Duodenal mucosa (tissue), 2 donors: ENCODE measurements at regions not wholly inside any gene's neighbourhood (a gene's known extent, or its start where the extent isn't known, plus 50 kb on each side); places are given as distances from the start of the nearest gene placed in this dataset.

Experiments used
- H3K27ac ChIP-seq: one replicate; pipeline ENCODE4 v1.7.0; 2013; ENCODE audit warnings: low read depth, low read length
- H3K27me3 ChIP-seq, 2 donors: one replicate each; pipeline ENCODE4 v1.7.0; 2013; ENCODE audit warnings: low read length in 2 of 2, control low read depth in 1 of 2; ENCODE audit not compliant: insufficient read depth in 2 of 2, control insufficient read depth in 1 of 2
- H3K36me3 ChIP-seq, 2 donors: one replicate each; pipeline ENCODE4 v1.7.0; 2013; ENCODE audit warnings: low read length in 2 of 2, control low read depth in 1 of 2; ENCODE audit not compliant: insufficient read depth in 2 of 2, control insufficient read depth in 1 of 2
- H3K4me1 ChIP-seq, 2 donors: one replicate each; pipeline ENCODE4 v1.7.0; 2013; ENCODE audit warnings: low read length in 2 of 2, control low read depth in 1 of 2; ENCODE audit not compliant: insufficient read depth in 2 of 2, control insufficient read depth in 1 of 2
- H3K4me3 ChIP-seq, 2 donors: one replicate each; pipeline ENCODE4 v1.7.0; 2013; ENCODE audit warnings: low read length in 2 of 2, low read depth in 1 of 2
- H3K9ac ChIP-seq, 2 donors: one replicate each; pipeline ENCODE4 v1.7.0; 2013; ENCODE audit warnings: low read length in 2 of 2, low read depth in 1 of 2
- H3K9me3 ChIP-seq, 2 donors: one replicate each; pipeline ENCODE4 v1.7.0; 2013; ENCODE audit warnings: low read length in 2 of 2, control low read depth in 1 of 2; ENCODE audit not compliant: control insufficient read depth in 1 of 2

DNA sequence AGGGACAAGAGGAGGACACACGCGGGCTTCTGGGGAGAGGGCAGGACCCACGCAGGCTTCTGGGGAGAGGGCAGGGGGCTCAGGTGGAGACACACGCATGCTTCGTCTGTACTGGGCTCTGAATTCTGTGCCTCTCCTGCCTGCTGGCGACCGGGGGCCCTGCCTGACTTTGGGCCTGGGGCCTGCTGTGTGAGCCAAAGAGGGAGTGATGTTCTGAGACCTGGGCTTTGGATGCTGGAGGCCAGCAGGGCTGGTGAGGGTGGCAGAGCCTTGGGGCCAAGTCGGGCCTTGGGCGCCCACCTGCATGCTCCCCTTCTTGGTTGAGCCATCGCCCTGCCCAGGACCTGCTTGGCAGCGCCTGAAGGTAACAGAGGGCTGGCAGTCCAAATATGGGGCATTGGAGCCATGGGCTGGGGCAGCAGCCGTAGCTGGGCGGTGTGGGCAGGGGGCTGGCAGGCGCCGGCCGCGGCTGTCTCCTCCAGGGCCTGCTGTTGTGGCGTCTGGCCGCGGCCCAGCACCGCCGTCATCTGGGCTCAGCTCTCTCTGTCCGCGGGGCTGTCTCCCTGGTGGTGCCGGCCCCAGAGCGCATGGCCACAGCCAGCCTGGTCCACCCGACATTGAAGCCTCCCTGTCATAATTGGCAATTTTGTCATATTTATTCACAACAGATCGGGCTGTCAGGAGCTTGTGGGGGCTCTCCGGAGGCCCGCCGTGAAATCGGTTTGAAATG, 78.9 kb downstream of the UNCX start:
- Histone ChIP-seq H3K9me3 (no peaks in the 10 kb centered on the region), H3K27ac (no peak overlapping the region), H3K27me3 (no peaks in the 10 kb centered on the region), H3K9ac (no peak overlapping the region), H3K4me3 (no peak overlapping the region), H3K4me1 (no peaks in the 10 kb centered on the region), H3K36me3 (no peaks in the 10 kb centered on the region)

DNA sequence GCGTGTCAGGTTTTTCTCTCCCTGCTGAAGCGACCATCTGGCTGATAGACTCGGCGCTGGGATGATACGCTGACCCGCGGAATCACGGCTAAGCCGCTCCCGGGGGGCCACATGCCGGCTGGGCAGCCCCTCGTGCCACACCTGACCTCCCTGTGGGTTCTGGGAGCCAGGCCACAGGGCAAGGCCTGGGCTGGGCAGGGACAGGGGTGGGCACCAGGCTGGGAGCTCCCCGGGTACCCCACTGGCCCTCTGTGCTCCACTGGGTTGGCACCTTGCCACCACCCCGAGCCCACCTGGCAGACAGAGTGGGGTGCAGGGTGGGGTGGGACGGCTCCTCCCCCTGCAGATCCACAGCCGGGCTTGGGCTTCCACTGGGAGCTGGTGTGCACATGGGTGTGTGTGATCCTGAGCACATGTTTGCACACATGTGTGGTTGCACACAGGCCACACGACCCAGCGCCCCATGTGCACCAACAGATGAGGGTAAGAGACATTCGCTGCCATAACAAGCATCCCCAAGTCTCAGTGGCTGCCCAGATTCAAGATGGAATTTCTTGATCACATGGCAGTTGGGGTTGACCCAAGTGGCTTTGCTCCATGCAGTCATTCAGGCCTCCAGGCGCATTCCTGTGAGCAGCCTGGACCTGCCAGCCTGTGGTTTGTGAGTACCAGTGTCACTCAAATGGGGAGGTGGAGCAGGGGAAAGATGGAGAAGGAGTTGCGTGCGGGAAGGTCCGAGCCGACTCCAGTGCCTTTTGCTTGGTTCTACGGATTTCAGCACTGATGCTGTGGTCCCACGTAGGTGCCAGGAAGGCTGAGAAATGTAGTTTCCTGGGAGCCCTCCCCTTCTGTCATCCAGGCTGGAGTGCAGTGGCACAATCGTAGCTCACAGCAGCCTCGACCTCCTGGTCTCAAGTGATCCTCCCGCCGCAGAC, 79.7 kb downstream of the UNCX start:
- Histone ChIP-seq H3K36me3 (no peaks in the 10 kb centered on the region), H3K27ac (no peak overlapping the region), H3K9ac (no peak overlapping the region), H3K27me3 (no peaks in the 10 kb centered on the region), H3K4me3 (no peak overlapping the region), H3K4me1 (no peaks in the 10 kb centered on the region), H3K9me3 (no peaks in the 10 kb centered on the region)

DNA sequence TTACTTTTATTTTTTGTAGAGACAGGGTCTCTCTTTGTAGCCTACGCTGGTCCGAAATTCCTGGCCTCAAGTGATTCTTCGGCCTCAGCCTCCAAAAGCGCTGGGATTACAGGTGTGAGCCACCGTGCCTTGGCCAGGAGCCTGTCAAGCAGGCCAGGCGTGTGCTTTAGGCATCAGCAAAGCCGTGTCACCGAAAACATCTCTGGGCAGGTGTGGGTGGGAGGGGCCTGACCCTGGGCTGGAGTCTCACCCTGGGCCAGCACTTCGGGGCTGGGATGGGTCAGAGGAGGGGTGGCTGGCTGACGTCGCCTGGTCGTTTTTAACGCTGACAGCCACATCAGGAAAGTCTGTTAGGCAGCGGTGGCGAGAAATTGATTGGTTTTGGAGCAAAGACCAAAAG, 80.9 kb downstream of the UNCX start:
- H3K27me3 ChIP-seq: no peaks in the 10 kb centered on the region
- H3K4me3 ChIP-seq: no peak overlapping the region
- H3K27ac ChIP-seq: no peak overlapping the region
- H3K9me3 ChIP-seq: no peaks in the 10 kb centered on the region
- H3K9ac ChIP-seq: no peak overlapping the region
- no peaks in the 10 kb centered on the region for H3K36me3 ChIP-seq
- no peaks in the 10 kb centered on the region for H3K4me1 ChIP-seq

DNA sequence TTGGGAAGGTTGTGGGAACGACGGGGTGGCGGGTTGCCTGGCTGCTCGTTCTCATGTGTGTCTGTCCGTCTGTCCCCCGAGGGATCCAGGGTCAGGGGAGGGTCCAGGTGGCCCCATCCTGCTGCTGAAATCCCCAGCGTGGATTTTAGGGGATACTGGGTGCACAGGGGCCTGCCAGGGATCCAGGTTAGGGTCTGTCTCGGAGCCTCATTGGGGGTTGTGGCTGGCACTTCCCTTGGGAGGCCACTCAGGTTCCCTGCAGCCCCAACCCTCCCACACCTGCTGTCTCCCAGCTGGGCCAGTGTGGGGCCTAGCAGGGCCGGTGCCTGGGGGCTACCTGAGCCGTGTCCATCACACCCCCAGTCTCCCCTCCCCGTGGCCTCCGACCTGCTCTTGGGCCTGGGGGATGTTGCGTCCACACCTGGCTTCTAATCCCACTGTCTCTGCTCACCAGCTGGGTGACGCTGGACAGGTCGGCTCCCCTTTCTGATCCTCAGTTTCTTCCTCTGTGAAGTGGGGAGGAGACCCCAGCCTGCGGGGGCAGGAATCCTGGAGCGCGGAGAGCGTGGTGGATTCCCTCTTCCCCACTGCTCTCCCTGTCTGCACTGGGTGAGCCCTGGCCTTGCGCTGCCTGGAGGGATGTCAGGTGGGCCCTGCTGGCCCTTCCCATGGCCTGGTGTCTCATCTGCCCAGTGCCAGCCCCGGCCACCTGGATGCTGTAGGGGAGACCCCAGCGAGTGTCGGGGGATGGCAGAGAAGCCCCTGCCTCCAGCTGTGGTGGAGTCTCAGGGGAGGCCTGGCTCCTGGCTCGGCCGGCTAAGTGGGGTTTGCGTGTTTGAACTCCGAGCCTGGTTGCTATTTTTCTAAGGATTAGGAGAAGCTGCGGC, 81.6 kb downstream of the UNCX start:
- Histone ChIP-seq H3K27ac (no peak overlapping the region), H3K4me3 (no peak overlapping the region), H3K36me3 (no peaks in the 10 kb centered on the region), H3K27me3 (no peaks in the 10 kb centered on the region), H3K9me3 (no peaks in the 10 kb centered on the region), H3K9ac (no peak overlapping the region), H3K4me1 (no peaks in the 10 kb centered on the region)

DNA sequence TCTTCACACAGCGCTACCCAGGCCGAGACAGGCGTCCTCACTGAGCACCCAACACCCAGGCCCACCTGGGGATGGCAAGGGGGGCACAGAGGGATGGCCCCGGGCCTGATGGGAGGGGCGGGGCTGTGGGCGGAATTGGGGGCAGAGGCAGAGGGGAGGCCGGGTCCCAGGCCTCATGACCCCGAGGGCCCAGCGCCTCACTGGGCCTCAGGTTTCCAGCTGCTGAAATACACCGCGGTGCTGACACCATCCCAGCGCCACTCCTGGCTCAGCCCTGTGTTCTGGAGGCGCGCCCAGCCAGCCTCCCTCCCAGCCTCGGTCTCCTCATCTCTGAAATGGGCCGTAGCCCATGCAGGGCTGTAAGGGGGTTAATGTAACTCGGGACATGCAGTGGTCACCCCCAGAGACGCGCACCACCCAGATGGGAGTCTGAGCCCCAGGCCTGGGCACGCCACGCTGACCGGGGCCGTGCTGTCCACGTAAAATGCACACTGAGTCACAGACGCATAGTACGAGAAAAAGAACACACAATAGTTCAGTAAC, 82.3 kb downstream of the UNCX start:
- no peaks in the 10 kb centered on the region for H3K27me3 ChIP-seq
- no peaks in the 10 kb centered on the region for H3K4me1 ChIP-seq
- H3K36me3 ChIP-seq: no peaks in the 10 kb centered on the region
- no peak overlapping the region for H3K27ac ChIP-seq
- no peak overlapping the region for H3K9ac ChIP-seq
- no peaks in the 10 kb centered on the region for H3K9me3 ChIP-seq
- H3K4me3 ChIP-seq: no peak overlapping the region

DNA sequence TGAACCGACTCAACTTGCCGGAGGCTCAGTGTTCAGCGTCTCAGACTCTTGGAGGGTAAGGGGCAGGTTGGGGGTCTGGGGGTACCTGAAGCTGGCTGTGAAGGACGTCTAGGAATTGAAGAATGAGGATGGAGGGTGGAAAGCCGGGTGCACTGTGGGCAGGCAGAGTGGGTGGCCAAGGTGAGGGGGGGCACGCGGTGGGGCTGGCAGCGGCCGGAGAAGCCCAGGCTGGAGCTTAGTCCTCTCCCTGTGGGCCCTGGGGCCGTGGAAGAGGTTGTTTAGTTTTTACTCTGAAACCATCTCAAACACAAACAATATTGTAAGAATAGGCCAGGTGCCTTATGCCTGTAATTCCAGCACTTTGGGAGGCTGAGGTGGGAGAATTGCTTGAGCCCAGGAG, 83.4 kb downstream of the UNCX start:
- H3K27ac ChIP-seq: no peak overlapping the region
- no peaks in the 10 kb centered on the region for H3K4me1 ChIP-seq
- H3K36me3 ChIP-seq: no peaks in the 10 kb centered on the region
- H3K4me3 ChIP-seq: no peak overlapping the region
- no peaks in the 10 kb centered on the region for H3K9me3 ChIP-seq
- no peaks in the 10 kb centered on the region for H3K27me3 ChIP-seq
- no peak overlapping the region for H3K9ac ChIP-seq

DNA sequence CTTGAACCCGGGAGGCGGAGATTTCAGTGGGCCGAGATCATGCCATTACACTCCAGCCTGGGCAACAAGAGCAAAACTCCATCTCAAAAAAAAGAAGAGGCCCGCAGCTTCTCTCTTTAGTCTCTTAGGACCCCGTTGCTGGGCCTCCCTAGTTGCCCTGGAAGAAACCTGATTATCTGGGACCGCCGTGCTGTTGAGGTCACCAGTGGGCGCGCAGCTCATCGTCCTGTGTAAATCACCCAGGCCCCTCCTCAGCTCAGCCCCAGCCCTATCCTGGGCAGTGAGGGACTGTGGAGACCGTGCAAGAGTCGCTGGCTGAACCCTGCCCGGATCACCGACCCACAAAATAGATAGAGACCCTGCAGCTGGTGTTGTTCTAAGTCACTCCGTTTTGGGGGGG, 85.0 kb downstream of the UNCX start:
- peaks cover under 1 to 3% of the 10 kb centered on the region in 2 donors for H3K27me3 ChIP-seq
- no peaks in the 10 kb centered on the region for H3K9me3 ChIP-seq
- H3K9ac ChIP-seq: no peak overlapping the region
- no peaks in the 10 kb centered on the region for H3K4me1 ChIP-seq
- H3K36me3 ChIP-seq: no peaks in the 10 kb centered on the region
- H3K4me3 ChIP-seq: no peak overlapping the region
- H3K27ac ChIP-seq: no peak overlapping the region

DNA sequence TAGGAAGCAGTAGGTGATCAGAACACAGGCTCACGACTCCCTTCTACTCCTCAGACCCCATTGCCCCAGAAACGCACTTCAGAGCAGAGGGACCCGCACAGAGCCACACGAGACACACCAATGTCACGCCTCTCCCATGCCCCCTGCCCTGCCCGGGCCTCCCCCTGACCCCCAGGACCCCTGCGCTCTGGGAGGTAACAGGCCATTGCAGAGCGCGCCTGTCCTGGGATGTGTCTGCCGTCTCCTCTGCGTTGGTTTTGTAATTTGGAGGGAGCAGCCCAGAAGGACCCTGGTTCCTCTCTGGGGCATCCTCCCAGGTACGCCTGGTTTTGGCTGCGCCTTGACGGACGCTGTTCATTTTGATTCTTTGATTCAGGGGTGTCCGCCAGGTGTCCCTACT, 85.4 kb downstream of the UNCX start:
- Histone ChIP-seq H3K4me3 (no peak overlapping the region), H3K27ac (no peak overlapping the region), H3K27me3 (peaks cover 3% of the 10 kb centered on the region in 2 donors), H3K9ac (no peak overlapping the region), H3K4me1 (no peaks in the 10 kb centered on the region), H3K36me3 (no peaks in the 10 kb centered on the region), H3K9me3 (no peaks in the 10 kb centered on the region)

DNA sequence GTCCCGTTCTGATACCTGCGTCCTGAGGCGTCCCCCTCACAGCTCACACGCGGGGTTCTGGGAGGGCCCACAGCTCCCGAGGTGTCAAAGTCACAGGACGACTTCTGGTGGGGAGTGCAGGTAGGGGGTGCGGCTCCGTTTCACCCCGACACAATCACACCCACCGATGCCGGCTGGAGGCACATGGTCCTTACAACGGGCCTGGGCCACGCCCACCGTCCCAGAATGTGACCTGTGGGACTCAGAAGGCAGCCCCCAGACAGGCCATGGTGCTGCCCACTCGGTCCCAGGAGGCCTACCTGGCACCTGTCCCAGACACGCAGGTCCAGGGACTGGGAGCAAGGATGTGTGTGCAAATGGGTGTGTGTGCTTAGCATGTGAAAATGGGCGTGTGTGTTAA, 86.0 kb downstream of the UNCX start:
- no peaks in the 10 kb centered on the region for H3K4me1 ChIP-seq
- H3K27me3 ChIP-seq: peaks cover 3% of the 10 kb centered on the region in 2 donors
- no peak overlapping the region for H3K27ac ChIP-seq
- no peak overlapping the region for H3K4me3 ChIP-seq
- H3K9ac ChIP-seq: no peak overlapping the region
- no peaks in the 10 kb centered on the region for H3K36me3 ChIP-seq
- H3K9me3 ChIP-seq: no peaks in the 10 kb centered on the region
